ENCODE measurements at regions not wholly inside any gene's neighbourhood (a gene's known extent, or its start where the extent isn't known, plus 50 kb on each side); places are given as distances from the start of the nearest gene placed in this dataset.

DNA sequence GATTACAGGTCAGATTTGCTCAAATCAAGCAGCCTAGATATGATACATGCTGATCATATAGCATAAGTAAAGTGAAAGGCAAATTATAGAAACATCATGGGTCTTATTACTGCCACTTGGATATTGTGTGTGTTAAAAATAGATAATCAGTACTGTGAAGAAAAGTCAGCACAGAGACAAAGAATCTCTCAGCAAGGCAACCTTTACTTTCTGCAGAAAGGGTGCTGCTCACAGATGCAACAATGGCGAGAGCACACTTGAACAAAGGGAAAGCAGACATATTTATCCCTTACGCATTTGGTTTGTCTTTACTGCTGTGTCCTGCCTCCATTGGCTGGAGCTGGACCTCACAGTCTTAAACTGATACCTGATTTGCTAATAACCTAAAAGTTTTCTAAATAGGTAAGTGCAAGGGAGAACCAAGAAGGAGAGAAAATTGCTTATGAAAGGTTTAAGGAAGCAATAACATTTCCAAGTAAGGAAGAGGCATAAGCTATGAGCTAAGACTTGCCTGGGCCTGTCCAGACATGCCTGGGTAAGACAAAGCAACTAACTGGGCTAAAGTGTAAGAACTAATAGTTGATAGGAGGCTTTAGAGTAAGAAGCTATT is 1310.8 kb upstream of the LRRTM3 start:
- TF ChIP-seq, protein P1, sequence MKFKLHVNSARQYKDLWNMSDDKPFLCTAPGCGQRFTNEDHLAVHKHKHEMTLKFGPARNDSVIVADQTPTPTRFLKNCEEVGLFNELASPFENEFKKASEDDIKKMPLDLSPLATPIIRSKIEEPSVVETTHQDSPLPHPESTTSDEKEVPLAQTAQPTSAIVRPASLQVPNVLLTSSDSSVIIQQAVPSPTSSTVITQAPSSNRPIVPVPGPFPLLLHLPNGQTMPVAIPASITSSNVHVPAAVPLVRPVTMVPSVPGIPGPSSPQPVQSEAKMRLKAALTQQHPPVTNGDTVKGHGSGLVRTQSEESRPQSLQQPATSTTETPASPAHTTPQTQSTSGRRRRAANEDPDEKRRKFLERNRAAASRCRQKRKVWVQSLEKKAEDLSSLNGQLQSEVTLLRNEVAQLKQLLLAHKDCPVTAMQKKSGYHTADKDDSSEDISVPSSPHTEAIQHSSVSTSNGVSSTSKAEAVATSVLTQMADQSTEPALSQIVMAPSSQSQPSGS (tag by site-specific recombination; IDR thresholded peaks at IDR 0.05; ENCODE audit: low read depth) = no peak
- TF ChIP-seq ZNF501 (tag by site-specific recombination; IDR thresholded peaks at IDR 0.05) = no peak
- TF ChIP-seq, protein P2, sequence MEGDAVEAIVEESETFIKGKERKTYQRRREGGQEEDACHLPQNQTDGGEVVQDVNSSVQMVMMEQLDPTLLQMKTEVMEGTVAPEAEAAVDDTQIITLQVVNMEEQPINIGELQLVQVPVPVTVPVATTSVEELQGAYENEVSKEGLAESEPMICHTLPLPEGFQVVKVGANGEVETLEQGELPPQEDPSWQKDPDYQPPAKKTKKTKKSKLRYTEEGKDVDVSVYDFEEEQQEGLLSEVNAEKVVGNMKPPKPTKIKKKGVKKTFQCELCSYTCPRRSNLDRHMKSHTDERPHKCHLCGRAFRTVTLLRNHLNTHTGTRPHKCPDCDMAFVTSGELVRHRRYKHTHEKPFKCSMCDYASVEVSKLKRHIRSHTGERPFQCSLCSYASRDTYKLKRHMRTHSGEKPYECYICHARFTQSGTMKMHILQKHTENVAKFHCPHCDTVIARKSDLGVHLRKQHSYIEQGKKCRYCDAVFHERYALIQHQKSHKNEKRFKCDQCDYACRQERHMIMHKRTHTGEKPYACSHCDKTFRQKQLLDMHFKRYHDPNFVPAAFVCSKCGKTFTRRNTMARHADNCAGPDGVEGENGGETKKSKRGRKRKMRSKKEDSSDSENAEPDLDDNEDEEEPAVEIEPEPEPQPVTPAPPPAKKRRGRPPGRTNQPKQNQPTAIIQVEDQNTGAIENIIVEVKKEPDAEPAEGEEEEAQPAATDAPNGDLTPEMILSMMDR (tag by site-specific recombination; IDR thresholded peaks at IDR 0.05) = no peak
- no peak for TF ChIP-seq ZNF350 (tag by site-specific recombination; IDR thresholded peaks at IDR 0.05)
- TF ChIP-seq BCL11A (tag by site-specific recombination; IDR thresholded peaks at IDR 0.05; ENCODE audit: low read depth) = no peak
- TF ChIP-seq ZNF510 (tag by site-specific recombination; IDR thresholded peaks at IDR 0.05; ENCODE audit: insufficient replicate concordance) = no peak
- TF ChIP-seq ZNF174 (tag by site-specific recombination; IDR thresholded peaks at IDR 0.05) = no peak
- TF ChIP-seq, protein P3, sequence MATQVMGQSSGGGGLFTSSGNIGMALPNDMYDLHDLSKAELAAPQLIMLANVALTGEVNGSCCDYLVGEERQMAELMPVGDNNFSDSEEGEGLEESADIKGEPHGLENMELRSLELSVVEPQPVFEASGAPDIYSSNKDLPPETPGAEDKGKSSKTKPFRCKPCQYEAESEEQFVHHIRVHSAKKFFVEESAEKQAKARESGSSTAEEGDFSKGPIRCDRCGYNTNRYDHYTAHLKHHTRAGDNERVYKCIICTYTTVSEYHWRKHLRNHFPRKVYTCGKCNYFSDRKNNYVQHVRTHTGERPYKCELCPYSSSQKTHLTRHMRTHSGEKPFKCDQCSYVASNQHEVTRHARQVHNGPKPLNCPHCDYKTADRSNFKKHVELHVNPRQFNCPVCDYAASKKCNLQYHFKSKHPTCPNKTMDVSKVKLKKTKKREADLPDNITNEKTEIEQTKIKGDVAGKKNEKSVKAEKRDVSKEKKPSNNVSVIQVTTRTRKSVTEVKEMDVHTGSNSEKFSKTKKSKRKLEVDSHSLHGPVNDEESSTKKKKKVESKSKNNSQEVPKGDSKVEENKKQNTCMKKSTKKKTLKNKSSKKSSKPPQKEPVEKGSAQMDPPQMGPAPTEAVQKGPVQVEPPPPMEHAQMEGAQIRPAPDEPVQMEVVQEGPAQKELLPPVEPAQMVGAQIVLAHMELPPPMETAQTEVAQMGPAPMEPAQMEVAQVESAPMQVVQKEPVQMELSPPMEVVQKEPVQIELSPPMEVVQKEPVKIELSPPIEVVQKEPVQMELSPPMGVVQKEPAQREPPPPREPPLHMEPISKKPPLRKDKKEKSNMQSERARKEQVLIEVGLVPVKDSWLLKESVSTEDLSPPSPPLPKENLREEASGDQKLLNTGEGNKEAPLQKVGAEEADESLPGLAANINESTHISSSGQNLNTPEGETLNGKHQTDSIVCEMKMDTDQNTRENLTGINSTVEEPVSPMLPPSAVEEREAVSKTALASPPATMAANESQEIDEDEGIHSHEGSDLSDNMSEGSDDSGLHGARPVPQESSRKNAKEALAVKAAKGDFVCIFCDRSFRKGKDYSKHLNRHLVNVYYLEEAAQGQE (tag by site-specific recombination; IDR thresholded peaks at IDR 0.05) = no peak
- TF ChIP-seq ZNF19 (tag by site-specific recombination; IDR thresholded peaks at IDR 0.05; ENCODE audit: low read depth) = no peak
- TF ChIP-seq ZNF707 (tag by site-specific recombination; IDR thresholded peaks at IDR 0.05) = no peak
